OCI-LY7 (cell line): ENCODE measurements at regions not wholly inside any gene's neighbourhood (a gene's known extent, or its start where the extent isn't known, plus 50 kb on each side); places are given as distances from the start of the nearest gene placed in this dataset.

Source experiments
- BruUV-seq: library from RNA; stranded (reverse); fragments of 400-500 nt; replicated peaks from 2 replicates; lab custom pipeline; 2021; lab: Mats Ljungman, UMichigan
- CTCF ChIA-PET: fragments of 300-600 bp; sonication (Branson Sonifier 250); formaldehyde crosslinking; loops from one replicate; lab custom pipeline; 2022; ENCODE audit warnings: antibody characterized with exemption; ENCODE audit not compliant: unreplicated experiment; lab: Charles Lee
- POLR2A ChIA-PET: fragments of 300-600 bp; sonication (Branson Sonifier 250); formaldehyde crosslinking; loops from one replicate; lab custom pipeline; 2022; ENCODE audit warnings: antibody characterized with exemption; lab: Charles Lee
- DNase-seq: peaks from one replicate; pipeline ENCODE4 v3.0.0-alpha.2; 2015; ENCODE audit warnings: low spot score
- H2AFZ ChIP-seq: fragments of 200-600 bp; sonication (generic), shearing (Covaris generic); 2 replicates; pipeline ENCODE4 v1.6.1; 2014; ENCODE audit warnings: mild to moderate bottlenecking, antibody characterized with exemption, low read length, moderate library complexity
- H3K27ac ChIP-seq: fragments of 200-600 bp; sonication (generic); 2 replicates; pipeline ENCODE4 v1.5.1; 2014; ENCODE audit warnings: mixed run types, low read depth, mild to moderate bottlenecking, moderate library complexity, low read length, inconsistent platforms; ENCODE audit not compliant: poor library complexity, severe bottlenecking
- H3K36me3 ChIP-seq: fragments of 200-600 bp; sonication (generic); 2 replicates; pipeline ENCODE4 v1.6.1; 2014; ENCODE audit warnings: mild to moderate bottlenecking, antibody characterized with exemption, low read length, moderate library complexity, mixed read lengths; ENCODE audit not compliant: insufficient read depth
- H3K4me1 ChIP-seq: fragments of 200-600 bp; sonication (generic); 2 replicates; pipeline ENCODE4 v1.5.1; 2014; ENCODE audit warnings: mild to moderate bottlenecking, low read length; ENCODE audit not compliant: insufficient read depth, poor library complexity, severe bottlenecking
- H3K4me2 ChIP-seq: fragments of 200-600 bp; sonication (generic); 2 replicates; pipeline ENCODE4 v1.6.1; 2014; ENCODE audit warnings: mild to moderate bottlenecking, low read length
- H3K4me3 ChIP-seq: fragments of 200-600 bp; sonication (generic); 2 replicates; pipeline ENCODE4 v1.5.1; 2014; ENCODE audit warnings: mild to moderate bottlenecking, low read depth, low read length; ENCODE audit not compliant: poor library complexity, severe bottlenecking
- H3K79me2 ChIP-seq: fragments of 200-600 bp; sonication (generic); 2 replicates; pipeline ENCODE4 v1.6.1; 2016; ENCODE audit warnings: low read depth, mild to moderate bottlenecking, low read length, moderate library complexity, mixed read lengths; ENCODE audit not compliant: insufficient read depth
- H3K9me2 ChIP-seq: fragments of 200-600 bp; sonication (generic); 2 replicates; pipeline ENCODE4 v1.6.1; 2016; ENCODE audit warnings: mild to moderate bottlenecking, low read length, mixed read lengths; ENCODE audit not compliant: insufficient read depth
- H3K9me3 ChIP-seq: fragments of 200-600 bp; sonication (generic); 2 replicates; pipeline ENCODE4 v1.6.1; 2014; ENCODE audit warnings: mild to moderate bottlenecking, mixed run types, low read length, mixed read lengths
- H4K20me1 ChIP-seq: fragments of 200-600 bp; sonication (generic); 2 replicates; pipeline ENCODE4 v1.6.1; 2014; ENCODE audit warnings: mild to moderate bottlenecking, antibody characterized with exemption, low read length, moderate library complexity, mixed read lengths; ENCODE audit not compliant: insufficient read depth
- EZH2phosphoT487 ChIP-seq: fragments of 200-600 bp; sonication (generic); IDR thresholded peaks from 2 replicates; pipeline ENCODE4 v1.6.1; 2018; ENCODE audit warnings: low read depth, borderline replicate concordance, mild to moderate bottlenecking, mixed run types, antibody characterized with exemption, low read length, moderate library complexity, mixed read lengths
- intact Hi-C: fragments of 100-400 bp; cut with micrococcal nuclease; formaldehyde crosslinking; loops from one replicate; pipeline ENCODE4 v1.10.0; 2022; ENCODE audit not compliant: unreplicated experiment
- TF ChIP-seq, protein P1 (sequence below): fragments of 200-600 bp; sonication (generic); conservative IDR thresholded peaks from 2 replicates; pipeline ENCODE4 v1.5.1; 2014; ENCODE audit warnings: mild to moderate bottlenecking, antibody characterized with exemption, low read length, moderate library complexity, mixed read lengths

DNA sequence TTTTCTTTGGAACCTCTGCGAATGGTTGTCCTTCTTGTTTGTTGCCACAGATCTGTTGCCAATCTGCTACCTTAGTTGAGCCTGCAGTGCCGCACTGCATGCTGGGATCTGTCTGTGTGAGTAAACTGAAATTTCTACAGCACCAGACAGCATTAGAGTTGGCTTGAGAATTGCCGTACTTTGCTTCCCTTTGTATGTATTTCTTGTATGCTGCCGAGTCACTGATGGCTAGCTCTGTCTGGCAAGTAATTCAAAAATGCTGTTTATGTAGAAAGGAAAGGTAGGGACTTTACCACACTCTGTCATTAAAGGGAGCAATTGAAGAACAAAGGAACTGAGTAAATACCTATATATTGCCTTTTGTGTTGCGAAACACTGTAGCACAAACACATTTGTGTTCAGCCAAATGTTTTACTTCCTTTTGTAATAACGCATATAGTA lies 857.4 kb downstream of the USP25 start:
- Histone ChIP-seq H3K27ac (no peak overlapping the region), H3K36me3 (no peaks in the 10 kb centered on the region), H3K4me2 (no peak overlapping the region), H3K4me3 (no peak overlapping the region), H3K79me2 (no peaks in the 10 kb centered on the region), H4K20me1 (no peaks in the 10 kb centered on the region), H3K9me2 (no peaks in the 10 kb centered on the region), H3K9me3 (no peaks in the 10 kb centered on the region), H3K4me1 (no peaks in the 10 kb centered on the region), H2AFZ (no peak overlapping the region)
- TF ChIP-seq EZH2phosphoT487: no peak
- TF ChIP-seq, protein P1, sequence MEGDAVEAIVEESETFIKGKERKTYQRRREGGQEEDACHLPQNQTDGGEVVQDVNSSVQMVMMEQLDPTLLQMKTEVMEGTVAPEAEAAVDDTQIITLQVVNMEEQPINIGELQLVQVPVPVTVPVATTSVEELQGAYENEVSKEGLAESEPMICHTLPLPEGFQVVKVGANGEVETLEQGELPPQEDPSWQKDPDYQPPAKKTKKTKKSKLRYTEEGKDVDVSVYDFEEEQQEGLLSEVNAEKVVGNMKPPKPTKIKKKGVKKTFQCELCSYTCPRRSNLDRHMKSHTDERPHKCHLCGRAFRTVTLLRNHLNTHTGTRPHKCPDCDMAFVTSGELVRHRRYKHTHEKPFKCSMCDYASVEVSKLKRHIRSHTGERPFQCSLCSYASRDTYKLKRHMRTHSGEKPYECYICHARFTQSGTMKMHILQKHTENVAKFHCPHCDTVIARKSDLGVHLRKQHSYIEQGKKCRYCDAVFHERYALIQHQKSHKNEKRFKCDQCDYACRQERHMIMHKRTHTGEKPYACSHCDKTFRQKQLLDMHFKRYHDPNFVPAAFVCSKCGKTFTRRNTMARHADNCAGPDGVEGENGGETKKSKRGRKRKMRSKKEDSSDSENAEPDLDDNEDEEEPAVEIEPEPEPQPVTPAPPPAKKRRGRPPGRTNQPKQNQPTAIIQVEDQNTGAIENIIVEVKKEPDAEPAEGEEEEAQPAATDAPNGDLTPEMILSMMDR: no peak
- POLR2A ChIA-PET: no interaction called here
- BruUV-seq: no TSS peak
- no peak for DNase-seq
- CTCF ChIA-PET: no interaction called here
- intact Hi-C loops: no loop called here

DNA sequence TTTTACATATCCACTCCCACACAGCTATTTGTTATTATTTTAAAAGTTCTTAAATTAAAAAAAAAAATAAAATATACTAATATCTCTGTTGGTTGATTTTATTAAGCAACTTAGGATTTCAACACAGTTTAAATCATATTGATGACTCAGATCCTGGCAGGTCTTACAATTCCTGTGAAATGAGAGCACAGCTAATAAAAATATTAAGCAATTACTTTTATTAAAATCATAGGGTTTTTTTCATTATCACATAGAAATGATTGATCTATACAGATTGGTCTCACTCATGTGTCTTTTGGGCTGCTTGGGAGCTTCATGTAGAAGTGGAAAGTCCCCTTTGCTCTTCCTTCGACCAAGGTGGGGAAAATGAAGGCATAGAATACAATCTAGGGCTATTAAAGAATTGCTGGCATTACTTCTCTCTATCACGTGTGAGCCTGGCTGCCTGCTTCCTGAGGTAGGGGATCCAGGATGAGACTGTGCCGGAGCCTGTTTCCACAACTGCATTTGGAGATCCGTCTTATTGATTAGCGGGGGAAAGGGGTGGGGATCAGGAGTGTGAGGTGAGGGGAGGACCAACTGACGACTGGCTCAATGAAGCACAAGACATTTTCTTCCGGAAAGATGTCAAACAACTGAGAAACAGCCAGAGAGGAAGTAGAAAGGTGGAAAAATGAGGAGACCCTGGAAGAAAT lies 858.0 kb downstream of the USP25 start:
- intact Hi-C loops: no loop called here
- POLR2A ChIA-PET: interaction anchor here (0.7 kb wide), 1 partner anchor 160 kb away, joined by 3 read pairs; no protein-coding TSS in a partner anchor
- no peaks in the 10 kb centered on the region for H4K20me1 ChIP-seq
- H3K9me2 ChIP-seq: no peaks in the 10 kb centered on the region
- no peak overlapping the region for H2AFZ ChIP-seq
- no peaks in the 10 kb centered on the region for H3K9me3 ChIP-seq
- TF ChIP-seq, protein P1: no peak
- TF ChIP-seq EZH2phosphoT487: no peak
- no peaks in the 10 kb centered on the region for H3K36me3 ChIP-seq
- no peak for DNase-seq
- BruUV-seq: no TSS peak
- H3K79me2 ChIP-seq: no peaks in the 10 kb centered on the region
- no peak overlapping the region for H3K4me3 ChIP-seq
- no peak overlapping the region for H3K27ac ChIP-seq
- CTCF ChIA-PET: no interaction called here
- H3K4me1 ChIP-seq: no peaks in the 10 kb centered on the region
- H3K4me2 ChIP-seq: no peak overlapping the region

DNA sequence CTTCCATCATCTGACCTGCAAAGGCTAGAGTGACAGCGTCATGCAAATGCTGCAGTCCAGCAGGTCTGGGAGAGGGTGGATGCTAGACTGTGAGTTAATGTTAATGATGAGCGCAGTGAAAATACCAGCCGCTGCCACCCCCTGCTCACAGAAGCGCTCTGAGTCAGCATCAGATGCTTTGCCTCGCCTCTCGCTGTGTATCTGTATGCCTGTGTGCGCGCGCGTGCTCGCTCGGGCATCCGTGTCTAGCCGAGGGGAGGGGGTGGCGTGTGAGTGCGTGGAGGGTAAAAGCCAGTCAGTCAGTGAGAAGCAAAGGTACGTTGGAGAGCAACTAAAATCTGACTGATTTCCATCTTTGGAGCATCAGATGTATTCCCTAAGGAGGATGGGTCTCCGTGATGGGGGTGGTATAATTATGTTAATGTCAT lies 858.7 kb downstream of the USP25 start:
- intact Hi-C loops: no loop called here
- H3K79me2 ChIP-seq: no peaks in the 10 kb centered on the region
- no peaks in the 10 kb centered on the region for H3K9me2 ChIP-seq
- DNase-seq: no peak
- TF ChIP-seq EZH2phosphoT487: no peak
- TF ChIP-seq, protein P1: no peak
- BruUV-seq: no TSS peak
- no peak overlapping the region for H3K4me2 ChIP-seq
- no peak overlapping the region for H3K4me3 ChIP-seq
- ChIA-PET CTCF (no interaction called here), POLR2A (no interaction called here)
- no peak overlapping the region for H2AFZ ChIP-seq
- H3K9me3 ChIP-seq: no peaks in the 10 kb centered on the region; the same call in 1 of the 2 replicates
- H3K27ac ChIP-seq: no peak overlapping the region
- H3K36me3 ChIP-seq: no peaks in the 10 kb centered on the region
- H3K4me1 ChIP-seq: no peaks in the 10 kb centered on the region
- no peaks in the 10 kb centered on the region for H4K20me1 ChIP-seq
